Adrenal gland (tissue), 5 donors: ENCODE measurements at regions not wholly inside any gene's neighbourhood (a gene's known extent, or its start where the extent isn't known, plus 50 kb on each side); places are given as distances from the start of the nearest gene placed in this dataset.

Source experiments
- POLR2A ChIP-seq, 2 donors: fragments of 450-650 bp; IDR thresholded peaks; one replicate each; pipeline ENCODE4 v1.6.1; 2017; ENCODE audit warnings: antibody characterized with exemption in 2 of 2, mild to moderate bottlenecking in 2 of 2, moderate library complexity in 1 of 2
- TF ChIP-seq, protein P1 (sequence below), 6 experiments: fragments of 450-650 bp in 4 of 6; fragments of 200-600 bp in 2 of 6; sonication (generic) in 1 of 6; IDR thresholded peaks; 1 replicate in 5 of 6; 2 replicates in 1 of 6; pipeline versions ENCODE4 v1.5.1 to v1.8.0; 2016 to 2021; ENCODE audit warnings: antibody characterized with exemption in 6 of 6, mild to moderate bottlenecking in 2 of 6, moderate library complexity in 1 of 6
- donor health status: DM: no; HTN: no; CAD: no.

DNA sequence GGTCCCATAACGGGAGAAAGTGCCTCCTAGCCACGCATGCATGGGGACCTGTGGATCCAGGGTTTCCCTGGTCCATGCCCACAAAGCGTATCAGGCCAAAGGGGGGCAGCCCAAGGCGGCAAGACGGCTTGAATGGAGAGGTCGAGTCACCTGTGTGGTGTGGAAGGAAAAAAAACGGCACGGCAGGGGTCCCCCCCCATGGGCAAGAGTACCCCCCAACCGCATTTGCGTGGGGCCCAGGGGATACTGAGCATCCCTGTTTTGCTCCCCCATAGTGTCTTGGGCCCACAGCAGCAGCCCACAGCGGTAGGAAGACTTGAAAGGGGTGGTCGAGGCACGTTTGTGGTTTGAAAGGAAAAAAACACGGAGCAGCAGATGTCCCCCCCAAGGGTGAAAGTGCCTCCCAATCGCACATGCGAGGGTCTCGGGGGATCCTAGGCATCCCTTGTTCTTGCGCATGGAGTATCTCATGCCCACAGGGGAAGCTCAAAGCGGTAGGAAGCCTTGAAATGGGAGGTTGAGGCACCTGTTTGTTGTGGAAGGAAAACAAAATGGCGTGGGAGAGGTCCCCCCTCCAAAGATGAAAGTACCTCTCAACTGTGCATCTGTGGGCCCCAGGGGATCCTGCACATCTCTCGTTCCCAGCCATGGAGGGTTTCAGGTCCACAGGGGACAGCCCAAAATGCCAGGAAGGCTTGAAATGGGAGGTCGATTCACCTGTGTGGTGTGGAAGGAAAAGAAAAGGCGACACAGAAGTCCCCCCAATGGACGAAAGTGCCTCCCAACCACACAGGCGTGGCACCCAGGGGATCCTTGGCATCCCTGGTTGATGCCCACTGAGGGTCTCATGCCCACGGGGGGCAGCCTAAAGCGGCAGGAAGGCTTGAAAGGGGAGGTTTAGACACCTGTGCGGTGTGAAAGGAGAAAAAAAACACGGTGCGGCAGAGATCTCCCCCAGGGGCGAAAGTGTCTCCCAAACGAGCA is 577.5 kb downstream of the ALG10 start:
- TF ChIP-seq, protein P1, sequence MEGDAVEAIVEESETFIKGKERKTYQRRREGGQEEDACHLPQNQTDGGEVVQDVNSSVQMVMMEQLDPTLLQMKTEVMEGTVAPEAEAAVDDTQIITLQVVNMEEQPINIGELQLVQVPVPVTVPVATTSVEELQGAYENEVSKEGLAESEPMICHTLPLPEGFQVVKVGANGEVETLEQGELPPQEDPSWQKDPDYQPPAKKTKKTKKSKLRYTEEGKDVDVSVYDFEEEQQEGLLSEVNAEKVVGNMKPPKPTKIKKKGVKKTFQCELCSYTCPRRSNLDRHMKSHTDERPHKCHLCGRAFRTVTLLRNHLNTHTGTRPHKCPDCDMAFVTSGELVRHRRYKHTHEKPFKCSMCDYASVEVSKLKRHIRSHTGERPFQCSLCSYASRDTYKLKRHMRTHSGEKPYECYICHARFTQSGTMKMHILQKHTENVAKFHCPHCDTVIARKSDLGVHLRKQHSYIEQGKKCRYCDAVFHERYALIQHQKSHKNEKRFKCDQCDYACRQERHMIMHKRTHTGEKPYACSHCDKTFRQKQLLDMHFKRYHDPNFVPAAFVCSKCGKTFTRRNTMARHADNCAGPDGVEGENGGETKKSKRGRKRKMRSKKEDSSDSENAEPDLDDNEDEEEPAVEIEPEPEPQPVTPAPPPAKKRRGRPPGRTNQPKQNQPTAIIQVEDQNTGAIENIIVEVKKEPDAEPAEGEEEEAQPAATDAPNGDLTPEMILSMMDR (IDR thresholded peaks at IDR 0.05) = no peak
- TF ChIP-seq POLR2A (IDR thresholded peaks at IDR 0.05) = no peak
